ENCODE measurements at regions not wholly inside any gene's neighbourhood (a gene's known extent, or its start where the extent isn't known, plus 50 kb on each side); places are given as distances from the start of the nearest gene placed in this dataset.
A peak's percentile ranks its signal among the peaks of the same experiment; 100 is the strongest.

GRCh38 chr1:29650476-29650875 lies 414.2 kb downstream of the PTPRU start:
- DNase-seq (ENCODE audit: low read depth, low spot score): no peak
- Histone ChIP-seq H3K36me3 (ENCODE audit: insufficient read depth, insufficient read length, low read length) (no peaks in the 10 kb centered on the region), H3K4me1 (ENCODE audit: insufficient read depth, insufficient read length) (peaks cover 5% of the 10 kb centered on the region), H3K27me3 (ENCODE audit: insufficient read depth, insufficient read length) (no peaks in the 10 kb centered on the region), H3K4me3 (ENCODE audit: insufficient read length, low read depth) (no peak overlapping the region), H3K9me3 (ENCODE audit: insufficient read depth, low read length) (no peaks in the 10 kb centered on the region), H3K9ac (ENCODE audit: insufficient read length, low read depth) (no peak overlapping the region)
- TF ChIP-seq SUZ12 (IDR thresholded peaks at IDR 0.05; ENCODE audit: extremely low read depth, insufficient read depth, insufficient read length) (no peak), YY1 (IDR thresholded peaks at IDR 0.05; ENCODE audit: insufficient read depth, insufficient read length) (no peak), ZNF274 (IDR thresholded peaks at IDR 0.05; ENCODE audit: low read depth, low read length) (no peak)

GRCh38 chr1:29650041-29650400 lies 413.7 kb downstream of the PTPRU start:
- no peaks in the 10 kb centered on the region for H3K36me3 ChIP-seq (ENCODE audit: insufficient read depth, insufficient read length, low read length)
- no peak overlapping the region for H3K9ac ChIP-seq (ENCODE audit: insufficient read length, low read depth)
- no peak for DNase-seq (ENCODE audit: low read depth, low spot score)
- TF ChIP-seq SUZ12 (IDR thresholded peaks at IDR 0.05; ENCODE audit: extremely low read depth, insufficient read depth, insufficient read length) (no peak), ZNF274 (IDR thresholded peaks at IDR 0.05; ENCODE audit: low read depth, low read length) (no peak), YY1 (IDR thresholded peaks at IDR 0.05; ENCODE audit: insufficient read depth, insufficient read length) (no peak)
- no peaks in the 10 kb centered on the region for H3K27me3 ChIP-seq (ENCODE audit: insufficient read depth, insufficient read length)
- no peak overlapping the region for H3K4me3 ChIP-seq (ENCODE audit: insufficient read length, low read depth)
- peaks cover 5% of the 10 kb centered on the region for H3K4me1 ChIP-seq (ENCODE audit: insufficient read depth, insufficient read length)
- H3K9me3 ChIP-seq (ENCODE audit: insufficient read depth, low read length): no peaks in the 10 kb centered on the region

GRCh38 chr1:29649189-29650040 lies 413.1 kb downstream of the PTPRU start:
- TF ChIP-seq YY1 (IDR thresholded peaks at IDR 0.05; ENCODE audit: insufficient read depth, insufficient read length): no peak
- TF ChIP-seq SUZ12 (IDR thresholded peaks at IDR 0.05; ENCODE audit: extremely low read depth, insufficient read depth, insufficient read length): no peak
- no peak for TF ChIP-seq ZNF274 (IDR thresholded peaks at IDR 0.05; ENCODE audit: low read depth, low read length)
- H3K4me3 ChIP-seq (ENCODE audit: insufficient read length, low read depth): no peak overlapping the region
- peak overlapping the region; percentile 5 for H3K9ac ChIP-seq (ENCODE audit: insufficient read length, low read depth)
- H3K36me3 ChIP-seq (ENCODE audit: insufficient read depth, insufficient read length, low read length): no peaks in the 10 kb centered on the region
- H3K27me3 ChIP-seq (ENCODE audit: insufficient read depth, insufficient read length): no peaks in the 10 kb centered on the region
- DNase-seq (ENCODE audit: low read depth, low spot score): no peak
- H3K9me3 ChIP-seq (ENCODE audit: insufficient read depth, low read length): no peaks in the 10 kb centered on the region
- peaks cover 5% of the 10 kb centered on the region for H3K4me1 ChIP-seq (ENCODE audit: insufficient read depth, insufficient read length)

- H3K9me3 ChIP-seq (ENCODE audit: insufficient read depth, low read length): no peaks in the 10 kb centered on the region
- no peak overlapping the region for H3K9ac ChIP-seq (ENCODE audit: insufficient read length, low read depth)
- peaks cover 5% of the 10 kb centered on the region for H3K4me1 ChIP-seq (ENCODE audit: insufficient read depth, insufficient read length)
- DNase-seq (ENCODE audit: low read depth, low spot score): no peak
- H3K36me3 ChIP-seq (ENCODE audit: insufficient read depth, insufficient read length, low read length): no peaks in the 10 kb centered on the region
- no peak overlapping the region for H3K4me3 ChIP-seq (ENCODE audit: insufficient read length, low read depth)
- no peaks in the 10 kb centered on the region for H3K27me3 ChIP-seq (ENCODE audit: insufficient read depth, insufficient read length)
- TF ChIP-seq ZNF274 (IDR thresholded peaks at IDR 0.05; ENCODE audit: low read depth, low read length): no peak
- TF ChIP-seq SUZ12 (IDR thresholded peaks at IDR 0.05; ENCODE audit: extremely low read depth, insufficient read depth, insufficient read length): no peak
- no peak for TF ChIP-seq YY1 (IDR thresholded peaks at IDR 0.05; ENCODE audit: insufficient read depth, insufficient read length)
These were observed 412.5 kb downstream of the PTPRU start for GRCh38 chr1:29648798-29649188.

- Histone ChIP-seq H3K36me3 (ENCODE audit: insufficient read depth, insufficient read length, low read length) (no peaks in the 10 kb centered on the region), H3K27me3 (ENCODE audit: insufficient read depth, insufficient read length) (no peaks in the 10 kb centered on the region), H3K9ac (ENCODE audit: insufficient read length, low read depth) (no peak overlapping the region), H3K4me1 (ENCODE audit: insufficient read depth, insufficient read length) (peaks cover 5% of the 10 kb centered on the region), H3K4me3 (ENCODE audit: insufficient read length, low read depth) (no peak overlapping the region), H3K9me3 (ENCODE audit: insufficient read depth, low read length) (no peaks in the 10 kb centered on the region)
- DNase-seq (ENCODE audit: low read depth, low spot score): no peak
- no peak for TF ChIP-seq ZNF274 (IDR thresholded peaks at IDR 0.05; ENCODE audit: low read depth, low read length)
- TF ChIP-seq YY1 (IDR thresholded peaks at IDR 0.05; ENCODE audit: insufficient read depth, insufficient read length): no peak
- TF ChIP-seq SUZ12 (IDR thresholded peaks at IDR 0.05; ENCODE audit: extremely low read depth, insufficient read depth, insufficient read length): no peak
These were observed 411.7 kb downstream of the PTPRU start for GRCh38 chr1:29648026-29648425.

GRCh38 chr1:29647581-29647980 lies 411.3 kb downstream of the PTPRU start:
- no peak for DNase-seq (ENCODE audit: low read depth, low spot score)
- H3K4me1 ChIP-seq (ENCODE audit: insufficient read depth, insufficient read length): peaks cover 5% of the 10 kb centered on the region
- H3K27me3 ChIP-seq (ENCODE audit: insufficient read depth, insufficient read length): no peaks in the 10 kb centered on the region
- no peak for TF ChIP-seq SUZ12 (IDR thresholded peaks at IDR 0.05; ENCODE audit: extremely low read depth, insufficient read depth, insufficient read length)
- no peak for TF ChIP-seq ZNF274 (IDR thresholded peaks at IDR 0.05; ENCODE audit: low read depth, low read length)
- TF ChIP-seq YY1 (IDR thresholded peaks at IDR 0.05; ENCODE audit: insufficient read depth, insufficient read length): no peak
- H3K36me3 ChIP-seq (ENCODE audit: insufficient read depth, insufficient read length, low read length): no peaks in the 10 kb centered on the region
- H3K9ac ChIP-seq (ENCODE audit: insufficient read length, low read depth): no peak overlapping the region
- H3K9me3 ChIP-seq (ENCODE audit: insufficient read depth, low read length): no peaks in the 10 kb centered on the region
- no peak overlapping the region for H3K4me3 ChIP-seq (ENCODE audit: insufficient read length, low read depth)

GRCh38 chr1:29646161-29646775 lies 409.9 kb downstream of the PTPRU start:
- TF ChIP-seq SUZ12 (IDR thresholded peaks at IDR 0.05; ENCODE audit: extremely low read depth, insufficient read depth, insufficient read length) (no peak), ZNF274 (IDR thresholded peaks at IDR 0.05; ENCODE audit: low read depth, low read length) (no peak), YY1 (IDR thresholded peaks at IDR 0.05; ENCODE audit: insufficient read depth, insufficient read length) (no peak)
- DNase-seq (ENCODE audit: low read depth, low spot score): no peak
- no peaks in the 10 kb centered on the region for H3K36me3 ChIP-seq (ENCODE audit: insufficient read depth, insufficient read length, low read length)
- H3K9ac ChIP-seq (ENCODE audit: insufficient read length, low read depth): no peak overlapping the region
- H3K4me1 ChIP-seq (ENCODE audit: insufficient read depth, insufficient read length): peaks cover 5% of the 10 kb centered on the region
- H3K9me3 ChIP-seq (ENCODE audit: insufficient read depth, low read length): no peaks in the 10 kb centered on the region
- H3K4me3 ChIP-seq (ENCODE audit: insufficient read length, low read depth): no peak overlapping the region
- no peaks in the 10 kb centered on the region for H3K27me3 ChIP-seq (ENCODE audit: insufficient read depth, insufficient read length)

All from NT2/D1 (cell line).